Esophagus squamous epithelium (tissue), 4 donors: ENCODE measurements at regions not wholly inside any gene's neighbourhood (a gene's known extent, or its start where the extent isn't known, plus 50 kb on each side); places are given as distances from the start of the nearest gene placed in this dataset.

Experiments used
- CTCF ChIP-seq, 6 experiments: fragments of 450-650 bp in 4 of 6; fragments of 200-600 bp in 2 of 6; sonication (generic) in 2 of 6; IDR thresholded peaks; one replicate each; pipeline ENCODE4 v1.5.1; 2016 to 2019; ENCODE audit warnings: antibody characterized with exemption in 6 of 6, mild to moderate bottlenecking in 4 of 6, moderate library complexity in 4 of 6
- POLR2A ChIP-seq, 4 donors: fragments of 450-650 bp; IDR thresholded peaks; one replicate each; pipeline ENCODE4 v1.6.1; 2017; ENCODE audit warnings: antibody characterized with exemption in 4 of 4, mild to moderate bottlenecking in 4 of 4, moderate library complexity in 3 of 4

- TF ChIP-seq CTCF (IDR thresholded peaks at IDR 0.05), result no peak
- TF ChIP-seq POLR2A (IDR thresholded peaks at IDR 0.05), result no peak
These were observed 435.7 kb downstream of the MAT2B start for GRCh38 chr5:163941079-163941478.
